ENCODE measurements at regions not wholly inside any gene's neighbourhood (a gene's known extent, or its start where the extent isn't known, plus 50 kb on each side); places are given as distances from the start of the nearest gene placed in this dataset.

GRCh38 chr4:38290914-38291313 is 330.7 kb downstream of the PTTG2 start:
- Histone ChIP-seq H2BK15ac (ENCODE audit: low read length) (no peak overlapping the region), H3K4me1 (replicated peaks in 1 of 4; ENCODE audit: control insufficient read depth in 3 of 4, insufficient read depth in 4 of 4, low read length in 3 of 4) (peaks cover 0 to 8% (median 1%) of the 10 kb centered on the region in 4 experiments; a peak in 3 of 7 replicates), H2BK120ac (replicated peaks; ENCODE audit: low read depth, low read length) (no peak overlapping the region), H3K4me2 (ENCODE audit: insufficient read depth in 1 of 2, low read depth in 2 of 2, low read length in 2 of 2) (no peak overlapping the region), H2BK20ac (ENCODE audit: low read length) (no peak overlapping the region), H3K9me3 (ENCODE audit: insufficient read depth in 2 of 2, low read depth in 1 of 2, low read length in 1 of 2) (peaks cover 5 to 9% of the 10 kb centered on the region in 2 experiments; a peak in 2 of 4 replicates), H3K56ac (replicated peaks; ENCODE audit: insufficient read length, low read depth, low read length) (no peak overlapping the region), H3K23ac (ENCODE audit: insufficient read length) (no peak overlapping the region), H3K9ac (replicated peaks in 1 of 4; ENCODE audit: extremely low read depth in 1 of 4, low read depth in 3 of 4, low read length in 3 of 4) (no peak overlapping the region), H2AFZ (ENCODE audit: low read length) (no peak overlapping the region), H2AK5ac (ENCODE audit: low read depth, low read length) (no peak overlapping the region), H3K14ac (ENCODE audit: insufficient read length) (no peak overlapping the region), H4K20me1 (replicated peaks in 1 of 2; ENCODE audit: control insufficient read depth in 1 of 2, insufficient read depth in 2 of 2, low read length in 2 of 2) (no peaks in the 10 kb centered on the region), H3K18ac (ENCODE audit: extremely low read depth, low read length) (no peak overlapping the region), H3K23me2 (ENCODE audit: low read depth, low read length) (no peaks in the 10 kb centered on the region), H2BK5ac (ENCODE audit: low read depth, low read length) (no peak overlapping the region), H3K79me2 (ENCODE audit: control insufficient read depth in 1 of 2, insufficient read depth in 2 of 2, low read length in 2 of 2) (no peaks in the 10 kb centered on the region), H3K27me3 (replicated peaks in 1 of 4; ENCODE audit: control insufficient read depth in 3 of 4, extremely low read depth in 1 of 4, insufficient read depth in 3 of 4, low read length in 3 of 4) (no peaks in the 10 kb centered on the region), H3K36me3 (ENCODE audit: control insufficient read depth in 2 of 4, insufficient read depth in 4 of 4, low read length in 3 of 4) (no peaks in the 10 kb centered on the region), H3K4ac (replicated peaks; ENCODE audit: insufficient read length, low read depth, low read length) (no peak overlapping the region), H4K5ac (ENCODE audit: insufficient read length, low read depth, low read length) (no peak overlapping the region), H4K91ac (replicated peaks; ENCODE audit: insufficient read length, low read length) (no peak overlapping the region), H4K8ac (ENCODE audit: extremely low read depth, insufficient read depth, low read length) (no peak overlapping the region), H3K4me3 (ENCODE audit: extremely low read depth in 1 of 4, insufficient read depth in 2 of 4, low read depth in 3 of 4, low read length in 4 of 4) (no peak overlapping the region), H2BK12ac (ENCODE audit: low read depth, low read length) (no peak overlapping the region), H3K27ac (ENCODE audit: low read depth, low read length) (no peak overlapping the region), H3K79me1 (ENCODE audit: low read depth, low read length) (no peaks in the 10 kb centered on the region)
- FAIRE-seq (no peak), DNase-seq (ENCODE audit: low read depth in 1 of 2, low spot score in 2 of 2) (no peak)
- CTCF ChIA-PET (ENCODE audit: partially characterized antibody), result interaction anchor here (1.0 kb wide), 1 partner anchor 17 kb away, joined by 3 read pairs; no protein-coding TSS in a partner anchor
- POLR2A ChIA-PET (ENCODE audit: partially characterized antibody), result no interaction called here
- 94% methylated on average over 1 of the region's 1 CpG; no CpG with 5 or more reads in 1 of the 2 experiments for WGBS, 2 experiments (ENCODE audit: extremely low coverage in 1 of 2, insufficient coverage in 1 of 2, insufficient read length in 1 of 2, insufficient replicate concordance in 2 of 2, low coverage in 1 of 2, low lambda C conversion rate in 2 of 2, missing lambda C conversion rate in 1 of 2)
- TF ChIP-seq MAX (IDR thresholded peaks at IDR 0.05), result no peak
- TF ChIP-seq JUND (IDR thresholded peaks at IDR 0.05; ENCODE audit: low read length), result no peak
- TF ChIP-seq RAD21 (IDR thresholded peaks at IDR 0.05 in 1 of 2, conservative IDR thresholded peaks at IDR 0.05 in 1 of 2; ENCODE audit: low read depth in 2 of 2, low read length in 2 of 2), result no peak
- no peak for TF ChIP-seq CHD1 (IDR thresholded peaks at IDR 0.05; ENCODE audit: low read depth, low read length)
- TF ChIP-seq SP2 (IDR thresholded peaks at IDR 0.05; ENCODE audit: low read length), result no peak
- no peak for TF ChIP-seq JUN (IDR thresholded peaks at IDR 0.05; ENCODE audit: low read depth, low read length)
- no peak for TF ChIP-seq TAF7 (optimal IDR thresholded peaks at IDR 0.05; ENCODE audit: borderline replicate concordance, low read depth, low read length)
- TF ChIP-seq ASH2L (IDR thresholded peaks at IDR 0.05; ENCODE audit: low read length), result no peak
- TF ChIP-seq CTCF (IDR thresholded peaks at IDR 0.05; ENCODE audit: control extremely low read depth in 1 of 3, insufficient read depth in 1 of 3, low read depth in 1 of 3, low read length in 3 of 3), result no peak
- no peak for TF ChIP-seq SAP30 (IDR thresholded peaks at IDR 0.05; ENCODE audit: insufficient read depth, insufficient replicate concordance, low read length)
- TF ChIP-seq BACH1 (IDR thresholded peaks at IDR 0.05; ENCODE audit: low read length), result no peak
- TF ChIP-seq CBX5 (IDR thresholded peaks at IDR 0.05; ENCODE audit: low read depth, low read length), result no peak
